OCI-LY3 (cell line): ENCODE measurements at regions not wholly inside any gene's neighbourhood (a gene's known extent, or its start where the extent isn't known, plus 50 kb on each side); places are given as distances from the start of the nearest gene placed in this dataset.

Source experiments
- H2AFZ ChIP-seq: fragments of 200-600, 300-600 bp; shearing (Covaris generic); 2 replicates; pipeline ENCODE4 v1.6.0; 2014; ENCODE audit warnings: antibody characterized with exemption, low read depth, low read length
- H3K27ac ChIP-seq: fragments of 200-600, 300-600 bp; sonication (generic); 2 replicates; pipeline ENCODE4 v1.5.1; 2014; ENCODE audit warnings: mild to moderate bottlenecking, low read length, moderate library complexity, mixed read lengths
- H3K27me3 ChIP-seq: fragments of 200-600, 300-600 bp; sonication (generic); 2 replicates; pipeline ENCODE4 v1.6.1; 2014; ENCODE audit warnings: low read depth, low read length, mixed read lengths
- H3K36me3 ChIP-seq: fragments of 200-600, 300-600 bp; sonication (generic); replicated peaks from 2 replicates; pipeline ENCODE3; 2014; ENCODE audit warnings: low read depth, low read length, mixed read lengths
- H3K4me1 ChIP-seq: fragments of 300-600, 200-600 bp; sonication (generic); 2 replicates; pipeline ENCODE4 v1.6.1; 2014; ENCODE audit warnings: low read length, mixed read lengths
- H3K4me2 ChIP-seq: fragments of 200-600, 300-600 bp; sonication (generic); 2 replicates; pipeline ENCODE4 v1.6.1; 2014; ENCODE audit warnings: low read length, mixed read lengths
- H3K4me3 ChIP-seq: fragments of 300-600, 200-600 bp; sonication (generic); 2 replicates; pipeline ENCODE4 v1.5.1; 2014; ENCODE audit warnings: antibody characterized with exemption, mild to moderate bottlenecking, low read length, moderate library complexity
- H3K79me2 ChIP-seq: fragments of 300-600, 200-600 bp; shearing (Covaris generic); 2 replicates; pipeline ENCODE4 v1.6.1; 2014; ENCODE audit warnings: mild to moderate bottlenecking, low read length, mixed read lengths
- H3K9ac ChIP-seq: fragments of 300-600, 200-600 bp; shearing (Covaris generic); 2 replicates; pipeline ENCODE4 v1.6.0; 2014; ENCODE audit warnings: mild to moderate bottlenecking, low read length, moderate library complexity
- H3K9me3 ChIP-seq: fragments of 200-600, 300-600 bp; shearing (Covaris generic); 2 replicates; pipeline ENCODE4 v1.6.1; 2014; ENCODE audit warnings: low read length, mixed read lengths; ENCODE audit not compliant: insufficient read depth
- H4K20me1 ChIP-seq: fragments of 200-600, 300-600 bp; sonication (generic); 2 replicates; pipeline ENCODE4 v1.6.1; 2016; ENCODE audit warnings: low read length, mixed read lengths; ENCODE audit not compliant: insufficient read depth
- EZH2phosphoT487 ChIP-seq: fragments of 200-600 bp; shearing (Covaris generic); IDR thresholded peaks from 2 replicates; pipeline ENCODE4 v1.6.1; 2018; ENCODE audit warnings: antibody characterized with exemption, mixed run types, low read depth
- TF ChIP-seq, protein P1 (sequence below): fragments of 200-600, 300-600 bp; sonication (generic); IDR thresholded peaks from 2 replicates; pipeline ENCODE4 v1.5.1; 2014; ENCODE audit warnings: antibody characterized with exemption, low read length, low read depth

DNA sequence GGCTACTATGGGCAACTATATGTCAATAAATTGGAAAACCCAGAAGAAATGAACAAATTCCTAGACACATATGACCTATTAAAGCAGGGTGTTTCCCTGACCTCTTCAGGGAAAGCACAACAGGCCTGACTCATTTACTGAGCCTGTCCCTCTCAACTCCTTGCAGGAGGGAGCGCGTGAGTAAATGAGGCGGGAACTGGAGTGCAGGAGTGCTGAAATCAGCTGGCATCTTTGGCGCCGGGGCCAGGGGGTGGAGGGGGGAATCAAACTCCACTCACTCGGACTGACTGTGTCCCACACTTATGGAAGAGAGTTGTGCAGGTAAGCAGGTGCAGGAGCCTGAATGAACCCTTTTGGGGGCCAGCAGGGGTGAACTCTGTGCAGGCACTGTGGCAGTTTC, 671.2 kb upstream of the PTCHD4 start:
- H3K9ac ChIP-seq, result no peak overlapping the region
- no peak for TF ChIP-seq EZH2phosphoT487
- TF ChIP-seq, protein P1, sequence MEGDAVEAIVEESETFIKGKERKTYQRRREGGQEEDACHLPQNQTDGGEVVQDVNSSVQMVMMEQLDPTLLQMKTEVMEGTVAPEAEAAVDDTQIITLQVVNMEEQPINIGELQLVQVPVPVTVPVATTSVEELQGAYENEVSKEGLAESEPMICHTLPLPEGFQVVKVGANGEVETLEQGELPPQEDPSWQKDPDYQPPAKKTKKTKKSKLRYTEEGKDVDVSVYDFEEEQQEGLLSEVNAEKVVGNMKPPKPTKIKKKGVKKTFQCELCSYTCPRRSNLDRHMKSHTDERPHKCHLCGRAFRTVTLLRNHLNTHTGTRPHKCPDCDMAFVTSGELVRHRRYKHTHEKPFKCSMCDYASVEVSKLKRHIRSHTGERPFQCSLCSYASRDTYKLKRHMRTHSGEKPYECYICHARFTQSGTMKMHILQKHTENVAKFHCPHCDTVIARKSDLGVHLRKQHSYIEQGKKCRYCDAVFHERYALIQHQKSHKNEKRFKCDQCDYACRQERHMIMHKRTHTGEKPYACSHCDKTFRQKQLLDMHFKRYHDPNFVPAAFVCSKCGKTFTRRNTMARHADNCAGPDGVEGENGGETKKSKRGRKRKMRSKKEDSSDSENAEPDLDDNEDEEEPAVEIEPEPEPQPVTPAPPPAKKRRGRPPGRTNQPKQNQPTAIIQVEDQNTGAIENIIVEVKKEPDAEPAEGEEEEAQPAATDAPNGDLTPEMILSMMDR, result no peak
- no peaks in the 10 kb centered on the region for H3K79me2 ChIP-seq
- H3K36me3 ChIP-seq, result no peaks in the 10 kb centered on the region
- H3K4me3 ChIP-seq, result no peak overlapping the region
- H4K20me1 ChIP-seq, result no peaks in the 10 kb centered on the region
- no peak overlapping the region for H2AFZ ChIP-seq
- H3K9me3 ChIP-seq, result no peaks in the 10 kb centered on the region
- no peak overlapping the region for H3K4me2 ChIP-seq
- no peaks in the 10 kb centered on the region for H3K27me3 ChIP-seq
- H3K4me1 ChIP-seq, result peaks cover 3% of the 10 kb centered on the region; the same call in 1 of the 2 replicates
- H3K27ac ChIP-seq, result no peak overlapping the region

DNA sequence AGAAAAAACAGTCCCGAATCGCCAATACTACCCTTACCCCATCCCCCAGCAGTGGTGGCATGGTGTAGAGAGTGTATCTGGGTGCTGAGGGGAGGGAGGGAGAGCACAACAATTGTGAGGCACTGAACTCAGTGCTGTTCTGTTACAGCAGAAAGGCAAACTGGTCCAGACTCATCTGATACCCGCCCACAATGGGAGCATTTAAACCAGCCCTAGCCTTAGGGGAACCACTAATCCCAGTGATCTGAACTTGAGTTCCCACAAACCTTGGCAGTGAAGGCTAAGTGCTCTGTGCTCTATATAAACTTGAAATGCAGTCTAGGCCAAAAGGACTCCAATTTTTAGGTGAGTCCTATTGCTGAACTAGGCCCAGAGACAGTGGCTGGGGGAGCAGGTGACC, 666.4 kb upstream of the PTCHD4 start:
- no peak overlapping the region for H3K27ac ChIP-seq
- H2AFZ ChIP-seq, result 0 out of 2 replicates have a peak overlapping the region, but pooled peaks have one; percentile 40
- H3K9ac ChIP-seq, result no peak overlapping the region
- no peaks in the 10 kb centered on the region for H3K27me3 ChIP-seq
- no peak overlapping the region for H3K4me2 ChIP-seq
- H3K79me2 ChIP-seq, result no peaks in the 10 kb centered on the region
- no peak for TF ChIP-seq EZH2phosphoT487
- TF ChIP-seq, protein P1, result no peak
- no peak overlapping the region for H3K4me3 ChIP-seq
- H4K20me1 ChIP-seq, result no peaks in the 10 kb centered on the region
- no peaks in the 10 kb centered on the region for H3K9me3 ChIP-seq
- H3K36me3 ChIP-seq, result peaks cover 21% of the 10 kb centered on the region
- H3K4me1 ChIP-seq, result peaks cover 32% of the 10 kb centered on the region

DNA sequence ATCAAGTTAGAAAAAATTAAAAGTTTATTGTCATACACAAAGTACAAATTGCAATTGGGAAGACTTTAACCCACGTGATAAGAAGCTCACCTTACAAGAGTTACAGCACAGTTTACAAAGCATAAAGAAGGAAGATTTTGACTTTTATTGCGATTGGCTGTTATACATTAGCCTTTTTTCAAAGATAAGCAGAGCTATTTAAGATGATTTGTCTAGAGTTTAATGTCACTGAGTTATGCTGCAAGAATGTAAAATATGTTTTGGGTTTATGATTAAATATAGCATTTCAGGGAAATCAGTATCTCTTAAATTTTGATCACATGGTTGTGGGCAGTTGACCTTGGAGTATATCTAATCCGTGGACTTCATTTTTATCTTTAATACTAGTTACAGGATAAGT, 664.2 kb upstream of the PTCHD4 start:
- H3K9ac ChIP-seq, result 0 out of 2 replicates have a peak overlapping the region, but pooled peaks have one; percentile 22
- H2AFZ ChIP-seq, result peak overlapping the region; percentile 26; the same call in 1 of the 2 replicates
- no peaks in the 10 kb centered on the region for H4K20me1 ChIP-seq
- H3K4me2 ChIP-seq, result no peak overlapping the region
- peaks cover 39% of the 10 kb centered on the region for H3K4me1 ChIP-seq
- no peak for TF ChIP-seq EZH2phosphoT487
- TF ChIP-seq, protein P1, result no peak
- no peak overlapping the region for H3K4me3 ChIP-seq
- peaks cover 31% of the 10 kb centered on the region for H3K36me3 ChIP-seq
- H3K79me2 ChIP-seq, result no peaks in the 10 kb centered on the region
- H3K27ac ChIP-seq, result peak overlapping the region; percentile 91
- no peaks in the 10 kb centered on the region for H3K27me3 ChIP-seq
- H3K9me3 ChIP-seq, result no peaks in the 10 kb centered on the region

DNA sequence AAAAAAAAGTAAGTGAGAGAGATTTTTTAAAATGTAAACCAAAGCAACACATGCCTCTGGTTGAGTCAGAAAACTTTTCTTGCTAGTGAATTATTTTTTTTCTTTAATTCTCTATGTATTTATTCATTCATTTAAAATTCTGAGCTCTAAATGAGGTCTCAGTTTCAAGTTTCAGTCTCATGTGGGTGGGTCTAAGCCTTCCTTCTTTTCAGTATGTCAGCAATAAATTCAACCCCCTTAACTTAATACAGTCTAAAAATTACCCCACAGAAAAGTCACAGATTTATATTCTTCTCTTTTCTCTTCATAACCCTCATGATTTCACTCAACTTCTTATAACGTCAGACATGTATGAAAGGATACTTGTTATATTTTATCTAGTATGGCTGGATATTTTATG, 663.3 kb upstream of the PTCHD4 start:
- Histone ChIP-seq H2AFZ (0 out of 2 replicates have a peak overlapping the region, but pooled peaks have one; percentile 29), H3K36me3 (peaks cover 31% of the 10 kb centered on the region), H3K27ac (peak overlapping the region; percentile 91), H3K4me1 (peaks cover 39% of the 10 kb centered on the region), H3K27me3 (no peaks in the 10 kb centered on the region), H3K9ac (peak overlapping the region; percentile 52), H4K20me1 (no peaks in the 10 kb centered on the region), H3K9me3 (no peaks in the 10 kb centered on the region), H3K4me3 (0 out of 2 replicates have a peak overlapping the region, but pooled peaks have one; percentile 15), H3K79me2 (no peaks in the 10 kb centered on the region), H3K4me2 (peak overlapping the region; percentile 51)
- TF ChIP-seq, protein P1, result no peak
- no peak for TF ChIP-seq EZH2phosphoT487
